Adrenal gland (tissue), 9 donors: ENCODE measurements at regions not wholly inside any gene's neighbourhood (a gene's known extent, or its start where the extent isn't known, plus 50 kb on each side); places are given as distances from the start of the nearest gene placed in this dataset.

Source experiments
- DNase-seq, 7 donors: peaks; one replicate each; pipeline ENCODE4 v3.0.0-alpha.2; 2019 to 2020
- H3K27ac ChIP-seq, 5 donors: fragments of 200-600 bp; sonication (generic) in 4 of 5; 1 replicate in 3 of 5; 2 replicates in 2 of 5; pipeline versions ENCODE4 v1.5.1 to v1.8.0; 2016 to 2020; ENCODE audit warnings: mild to moderate bottlenecking in 1 of 5
- H3K27me3 ChIP-seq: fragments of 200-600 bp; 2 replicates; pipeline ENCODE4 v1.8.0; 2021
- H3K36me3 ChIP-seq, 2 donors: fragments of 200-600 bp; replicated peaks in 1 of 2; 1 replicate in 1 of 2; 2 replicates in 1 of 2; pipeline versions ENCODE4 v1.5.1 to v1.8.0; 2018 to 2022
- H3K4me1 ChIP-seq, 2 donors: fragments of 200-600 bp; replicated peaks in 1 of 2; 1 replicate in 1 of 2; 2 replicates in 1 of 2; pipeline versions ENCODE4 v1.5.1 to v1.8.0; 2018 to 2021
- H3K4me3 ChIP-seq, 4 donors: fragments of 200-600 bp; sonication (generic) in 3 of 4; one replicate each; pipeline ENCODE4 v1.5.1; 2016 to 2018
- H3K9me3 ChIP-seq, 3 donors: fragments of 200-600 bp; sonication (generic) in 1 of 3; replicated peaks in 1 of 3; 1 replicate in 2 of 3; 2 replicates in 1 of 3; pipeline versions ENCODE4 v1.5.1 to v1.8.0; 2016 to 2021
- CTCF ChIP-seq, 6 experiments: fragments of 450-650 bp in 4 of 6; fragments of 200-600 bp in 2 of 6; sonication (generic) in 1 of 6; IDR thresholded peaks; 1 replicate in 5 of 6; 2 replicates in 1 of 6; pipeline versions ENCODE4 v1.5.1 to v1.8.0; 2016 to 2021; ENCODE audit warnings: antibody characterized with exemption in 6 of 6, mild to moderate bottlenecking in 2 of 6, moderate library complexity in 1 of 6
- POLR2A ChIP-seq, 2 donors: fragments of 450-650 bp; IDR thresholded peaks; one replicate each; pipeline ENCODE4 v1.6.1; 2017; ENCODE audit warnings: antibody characterized with exemption in 2 of 2, mild to moderate bottlenecking in 2 of 2, moderate library complexity in 1 of 2
- WGBS, 4 donors: extraction: QIAGEN DNeasy Blood & Tissue Kit in 2 of 4; methylation state at CpG; one replicate each; pipeline versions ENCODE4 v1.1.5 to v1.1.7; 2013 to 2017; 5-methylcytosine and 5-hydroxymethylcytosine counted together
- intact Hi-C, 2 donors: fragments of 100-400 bp; cut with DNase I; formaldehyde crosslinking; loops; one replicate each; pipeline versions ENCODE4 v1.14.1 to v1.15.0; 2022 to 2023
- donor health status: healthy with polysubstance abuse.
- donor health status: Bipolar disorder and iron deficiency.
- donor health status: DM: yes; HTN: yes; CAD: no.
- donor health status: DM: no; HTN: no; CAD: no.
- donor health status: DM: no; HTN: no; CAD: no.

- H3K27me3 ChIP-seq: no peaks in the 10 kb centered on the region
- H3K4me3 ChIP-seq: no peak overlapping the region
- DNase-seq: no peak
- H3K9me3 ChIP-seq: no peaks in the 10 kb centered on the region
- WGBS, 4 donors: 34 to 51% (median 46%) methylated on average over 3 of the region's 3 CpGs
- no peak overlapping the region for H3K27ac ChIP-seq
- H3K4me1 ChIP-seq: no peaks in the 10 kb centered on the region
- TF ChIP-seq CTCF (IDR thresholded peaks at IDR 0.05) (no peak), POLR2A (IDR thresholded peaks at IDR 0.05) (no peak)
- intact Hi-C loops: no loop called here
- no peaks in the 10 kb centered on the region for H3K36me3 ChIP-seq
These were observed 655.5 kb upstream of the FANCL start for GRCh38 chr2:58896638-58897037.

GRCh38 chr2:58895857-58896256 lies 654.7 kb upstream of the FANCL start:
- Histone ChIP-seq H3K4me3 (no peak overlapping the region), H3K36me3 (no peaks in the 10 kb centered on the region), H3K4me1 (no peaks in the 10 kb centered on the region), H3K9me3 (no peaks in the 10 kb centered on the region), H3K27ac (no peak overlapping the region), H3K27me3 (no peaks in the 10 kb centered on the region)
- 55 to 89% (median 78%) methylated on average over 3 to 4 of the region's 4 CpGs for WGBS, 4 donors
- DNase-seq: no peak
- TF ChIP-seq POLR2A (IDR thresholded peaks at IDR 0.05) (no peak), CTCF (IDR thresholded peaks at IDR 0.05) (no peak)
- intact Hi-C loops: no loop called here

GRCh38 chr2:58893656-58894351 lies 652.7 kb upstream of the FANCL start:
- intact Hi-C loops: no loop called here
- Histone ChIP-seq H3K27ac (no peak overlapping the region), H3K4me3 (no peak overlapping the region), H3K4me1 (no peaks in the 10 kb centered on the region), H3K36me3 (no peaks in the 10 kb centered on the region), H3K9me3 (no peaks in the 10 kb centered on the region), H3K27me3 (no peaks in the 10 kb centered on the region)
- 77 to 81% (median 80%) methylated on average over 13 to 14 of the region's 14 CpGs for WGBS, 4 donors
- no peak for DNase-seq
- no peak for TF ChIP-seq POLR2A (IDR thresholded peaks at IDR 0.05)
- TF ChIP-seq CTCF (IDR thresholded peaks at IDR 0.05): no peak

GRCh38 chr2:58891828-58892377 lies 650.8 kb upstream of the FANCL start:
- H3K4me1 ChIP-seq: no peaks in the 10 kb centered on the region
- H3K27me3 ChIP-seq: no peaks in the 10 kb centered on the region
- no peak overlapping the region for H3K27ac ChIP-seq
- intact Hi-C loops: no loop called here
- no peaks in the 10 kb centered on the region for H3K36me3 ChIP-seq
- no peak for DNase-seq
- TF ChIP-seq POLR2A (IDR thresholded peaks at IDR 0.05): no peak
- TF ChIP-seq CTCF (IDR thresholded peaks at IDR 0.05): no peak
- no peak overlapping the region for H3K4me3 ChIP-seq
- H3K9me3 ChIP-seq: no peaks in the 10 kb centered on the region
- WGBS, 4 donors: 73 to 85% (median 81%) methylated on average over 4 of the region's 4 CpGs
